A549 (cell line): ENCODE measurements at regions not wholly inside any gene's neighbourhood (a gene's known extent, or its start where the extent isn't known, plus 50 kb on each side); places are given as distances from the start of the nearest gene placed in this dataset.

Experiments used
- ATAC-seq, 2 experiments: fragments of 200-7000 bp in 1 of 2; fragments of >200 bp in 1 of 2; cut with Nextera tagmentation in 1 of 2; cut with Tn5 transposase in 1 of 2; 3 replicates each; pipeline versions ENCODE4 v1.8.0 to v1.9.1; 2018 to 2020; ENCODE audit warnings: mild to moderate bottlenecking in 1 of 2, moderate library complexity in 1 of 2
- CTCF ChIA-PET: fragments of 300-600 bp; sonication (Branson Sonifier 250); formaldehyde crosslinking; extraction: SDS; loops from one replicate; lab custom pipeline; 2021; ENCODE audit warnings: antibody characterized with exemption, inconsistent platforms; lab: Yijun Ruan, JAX
- POLR2A ChIA-PET: fragments of 350-600 bp; formaldehyde crosslinking; extraction: SDS; loops from one replicate; lab custom pipeline; 2021; ENCODE audit warnings: antibody characterized with exemption, inconsistent platforms; lab: Yijun Ruan, JAX
- DNase-seq, 2 experiments: peaks; one replicate each; pipeline versions ENCODE4 v3.0.0 to v3.0.0-alpha.2; 2011 to 2016; ENCODE audit warnings: low read depth in 1 of 2, low spot score in 1 of 2
- FAIRE-seq: peaks from 2 replicates; lab custom pipeline; 2011; peaks lifted over from hg19 to GRCh38; lab: Jason Lieb, UNC
- H3K27ac ChIP-seq, 2 experiments: fragments of >200 bp; sonication (Bioruptor Twin); formaldehyde crosslinking; 3 replicates each; pipeline ENCODE4 v1.5.1; 2016 to 2017
- H3K4me1 ChIP-seq: fragments of >200 bp; sonication (Bioruptor Twin); formaldehyde crosslinking; 3 replicates; pipeline ENCODE4 v1.6.1; 2016
- H3K4me2 ChIP-seq: fragments of >200 bp; sonication (Bioruptor Twin); formaldehyde crosslinking; 3 replicates; pipeline ENCODE4 v1.6.1; 2016
- H3K4me3 ChIP-seq: fragments of >200 bp; sonication (Bioruptor Twin); formaldehyde crosslinking; 3 replicates; pipeline ENCODE4 v1.5.1; 2016
- H3K9me3 ChIP-seq: fragments of >200 bp; sonication (Bioruptor Twin); formaldehyde crosslinking; 3 replicates; pipeline ENCODE4 v1.6.1; 2016
- BHLHE40 ChIP-seq: IDR thresholded peaks from 2 replicates; pipeline ENCODE4 v1.6.1; 2012; ENCODE audit warnings: low read depth, low read length, inconsistent platforms
- CBX2 ChIP-seq: fragments of 200-600 bp; sonication (generic); IDR thresholded peaks from 2 replicates; pipeline ENCODE4 v1.6.1; 2016; ENCODE audit warnings: low read depth, mild to moderate bottlenecking, borderline replicate concordance
- CHD4 ChIP-seq: fragments of 200-600 bp; sonication (generic); IDR thresholded peaks from 2 replicates; pipeline ENCODE4 v1.6.1; 2016; ENCODE audit warnings: antibody characterized with exemption, mild to moderate bottlenecking, borderline replicate concordance
- E2F6 ChIP-seq: IDR thresholded peaks from 2 replicates; pipeline ENCODE4 v1.6.1; 2012; ENCODE audit warnings: low read depth, borderline replicate concordance
- EHF ChIP-seq: fragments of 250-450 bp; sonication (Bioruptor Pico); IDR thresholded peaks from 2 replicates; pipeline ENCODE4 v1.5.0; 2020; ENCODE audit warnings: mild to moderate bottlenecking
- ELK1 ChIP-seq: fragments of 150-350 bp; IDR thresholded peaks from 2 replicates; pipeline ENCODE4 v1.6.1; 2014; ENCODE audit warnings: low read depth, mild to moderate bottlenecking, low read length
- EP300 ChIP-seq, 2 experiments: fragments of >200 bp; sonication (Bioruptor Twin); formaldehyde crosslinking; IDR thresholded peaks; 2 replicates in 1 of 2; 3 replicates in 1 of 2; pipeline ENCODE4 v1.6.1; 2016 to 2017
- FOSB ChIP-seq: fragments of 250-450 bp; sonication (Bioruptor Pico); IDR thresholded peaks from 2 replicates; pipeline ENCODE4 v1.5.0; 2020; ENCODE audit warnings: mild to moderate bottlenecking, moderate library complexity
- FOSL2 ChIP-seq, 2 experiments: fragments of 450-650 bp in 1 of 2; fragments of >200 bp in 1 of 2; sonication (Bioruptor Twin) in 1 of 2; formaldehyde crosslinking; IDR thresholded peaks; 2 replicates each; pipeline versions ENCODE4 v1.5.0 to v1.6.1; 2016 to 2020; ENCODE audit warnings: mild to moderate bottlenecking in 1 of 2, moderate library complexity in 1 of 2
- FOXS1 ChIP-seq: fragments of 250-450 bp; sonication (Bioruptor Pico); IDR thresholded peaks from 2 replicates; pipeline ENCODE4 v1.5.0; 2020; ENCODE audit warnings: mild to moderate bottlenecking, moderate library complexity
- HES2 ChIP-seq: fragments of >200 bp; sonication (Bioruptor Twin); formaldehyde crosslinking; IDR thresholded peaks from 2 replicates; pipeline ENCODE4 v1.6.1; 2016
- HEYL ChIP-seq: fragments of 250-450 bp; sonication (Bioruptor Pico); IDR thresholded peaks from 2 replicates; pipeline ENCODE4 v1.8.0; 2021; ENCODE audit warnings: mild to moderate bottlenecking, moderate library complexity
- HOXB13 ChIP-seq: fragments of 250-450 bp; sonication (Bioruptor Pico); IDR thresholded peaks from 2 replicates; pipeline ENCODE4 v1.5.0; 2020; ENCODE audit warnings: low read depth, mild to moderate bottlenecking, moderate library complexity
- JUN ChIP-seq, 2 experiments: fragments of >200 bp; sonication (Bioruptor Twin); formaldehyde crosslinking; IDR thresholded peaks; 2 replicates in 1 of 2; 3 replicates in 1 of 2; pipeline ENCODE4 v1.6.1; 2016 to 2017
- JUNB ChIP-seq: fragments of >200 bp; sonication (Bioruptor Twin); formaldehyde crosslinking; IDR thresholded peaks from 2 replicates; pipeline ENCODE4 v1.6.1; 2016
- MAFK ChIP-seq: fragments of 450-650 bp; IDR thresholded peaks from 2 replicates; pipeline ENCODE4 v1.6.1; 2014; ENCODE audit not compliant: partially characterized antibody
- MYC ChIP-seq: IDR thresholded peaks from 2 replicates; pipeline ENCODE4 v1.6.1; 2012; ENCODE audit warnings: mild to moderate bottlenecking, inconsistent platforms, low read length, improper control_type of control experiment, borderline replicate concordance
- NFE2L2 ChIP-seq: fragments of 150-350 bp; conservative IDR thresholded peaks from 2 replicates; pipeline ENCODE4 v1.6.1; 2014; ENCODE audit warnings: low read length
- NPAS2 ChIP-seq: fragments of 250-450 bp; sonication (Bioruptor Pico); IDR thresholded peaks from 2 replicates; pipeline ENCODE4 v1.8.0; 2022; ENCODE audit warnings: mild to moderate bottlenecking, moderate library complexity, borderline replicate concordance
- NR3C1 ChIP-seq: fragments of >200 bp; sonication (Bioruptor Twin); formaldehyde crosslinking; IDR thresholded peaks from 3 replicates; pipeline ENCODE4 v1.6.1; 2017
- POLR2AphosphoS2 ChIP-seq: conservative IDR thresholded peaks from 2 replicates; pipeline ENCODE4 v1.6.1; 2012; ENCODE audit warnings: low read length, improper control_type of control experiment, inconsistent platforms
- RFX5 ChIP-seq: fragments of 450-650 bp; IDR thresholded peaks from 2 replicates; pipeline ENCODE4 v1.7.1; 2014; ENCODE audit warnings: antibody characterized with exemption, mild to moderate bottlenecking, moderate library complexity
- RNF2 ChIP-seq: fragments of 200-600 bp; sonication (generic); IDR thresholded peaks from 2 replicates; pipeline ENCODE4 v1.6.1; 2016; ENCODE audit warnings: low read depth, mild to moderate bottlenecking, antibody characterized with exemption, moderate library complexity, borderline replicate concordance
- SREBF2 ChIP-seq: fragments of 450-650 bp; IDR thresholded peaks from 2 replicates; pipeline ENCODE4 v1.6.1; 2014; ENCODE audit warnings: mild to moderate bottlenecking, moderate library complexity
- TFCP2L1 ChIP-seq: fragments of 250-450 bp; sonication (Bioruptor Pico); IDR thresholded peaks from 2 replicates; pipeline ENCODE4 v1.5.0; 2021; ENCODE audit warnings: mild to moderate bottlenecking
- WGBS: methylation state at CpG from one replicate; pipeline ENCODE4 v1.1.6; 2017; ENCODE audit errors: missing lambda C conversion rate; 5-methylcytosine and 5-hydroxymethylcytosine counted together

DNA sequence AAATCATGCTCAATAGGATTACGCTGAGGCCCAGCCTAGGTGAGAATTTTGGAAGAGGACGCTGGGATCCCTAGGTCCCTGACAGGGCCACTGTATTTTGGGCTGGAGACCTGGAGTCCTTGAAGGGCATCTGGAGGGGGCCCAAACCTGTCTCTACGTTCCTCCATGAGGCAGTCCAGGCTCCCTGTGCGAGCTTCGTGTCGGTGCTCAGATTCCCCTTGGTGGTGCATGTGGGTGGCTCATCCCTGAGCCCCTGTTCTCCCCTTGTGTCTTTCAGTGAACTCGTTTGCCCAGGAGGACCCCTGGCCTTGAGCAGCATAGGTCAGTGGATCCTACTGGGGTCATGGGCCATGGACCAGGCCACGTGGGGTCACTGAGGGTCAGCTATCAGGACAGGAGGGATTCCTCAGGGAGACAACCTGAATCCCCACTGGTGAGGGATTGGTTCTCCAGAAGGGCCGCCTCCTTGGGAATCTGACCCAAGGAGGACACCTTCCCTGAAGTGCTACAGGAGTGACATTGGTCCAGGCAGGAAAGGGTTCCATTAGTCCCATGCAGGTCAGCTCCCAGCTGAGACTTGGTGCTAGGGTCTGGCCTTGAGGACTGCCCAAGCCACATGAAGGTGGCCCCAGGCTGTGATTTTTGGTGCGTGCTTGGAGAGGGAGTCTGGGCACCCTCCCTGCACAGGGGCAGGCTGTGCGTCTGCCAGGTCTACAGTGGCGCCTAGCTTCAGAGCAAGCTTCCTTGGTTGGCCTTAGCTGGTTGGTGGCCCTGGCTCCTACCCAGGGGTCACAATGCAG, 229.8 kb downstream of the SNRPN start:
- FAIRE-seq (no peak), DNase-seq (no peak), ATAC-seq (no peak)
- no peak overlapping the region for H3K4me2 ChIP-seq
- 37% methylated on average over 2 of the region's 12 CpGs for WGBS
- ChIA-PET CTCF (no interaction called here), POLR2A (no interaction called here)
- no peak overlapping the region for H3K27ac ChIP-seq
- no peaks in the 10 kb centered on the region for H3K4me1 ChIP-seq
- TF ChIP-seq HES2 (no peak), BHLHE40 (no peak), NPAS2 (CRISPR knock-in tag) (no peak), FOXS1 (CRISPR knock-in tag) (no peak)
- TF ChIP-seq, all 56 proteins: peak for 0
- Histone ChIP-seq H3K9me3 (no peaks in the 10 kb centered on the region; the same call in 2 of the 3 replicates), H3K4me3 (no peak overlapping the region)

- ChIA-PET POLR2A (no interaction called here), CTCF (no interaction called here)
- H3K27ac ChIP-seq: no peak overlapping the region
- 0% methylated on average over 6 of the region's 15 CpGs for WGBS
- FAIRE-seq (no peak), DNase-seq (no peak), ATAC-seq (no peak)
- H3K4me2 ChIP-seq: no peak overlapping the region
- H3K4me1 ChIP-seq: no peaks in the 10 kb centered on the region
- H3K9me3 ChIP-seq: no peaks in the 10 kb centered on the region; the same call in 2 of the 3 replicates
- no peak for TF ChIP-seq HEYL
- TF ChIP-seq RFX5: no peak
- H3K4me3 ChIP-seq: no peak overlapping the region
These were observed 230.4 kb downstream of the SNRPN start for GRCh38 chr15:25185156-25185710.

DNA sequence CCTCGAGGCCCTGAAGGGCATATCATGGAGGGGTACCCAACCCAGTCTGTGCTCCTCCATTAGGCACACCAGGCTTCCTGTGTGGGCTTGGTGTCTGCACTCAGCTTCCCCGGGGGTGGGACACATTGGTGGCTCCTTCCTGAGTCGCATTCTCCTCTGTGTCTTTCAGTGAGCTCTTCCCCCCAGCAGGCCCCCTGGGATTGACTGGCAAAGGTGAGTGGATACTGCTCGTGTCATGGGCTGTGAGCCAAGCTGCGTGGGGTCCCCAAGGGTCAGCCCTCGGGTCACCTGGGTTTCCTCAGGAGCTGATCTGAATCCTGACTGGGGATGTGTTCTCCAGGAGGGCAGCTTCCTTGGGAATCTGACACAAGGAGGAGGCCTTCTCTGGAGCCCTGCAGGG, 231.0 kb downstream of the SNRPN start:
- no peak for FAIRE-seq

GRCh38 chr15:25186411-25186810, 231.6 kb downstream of the SNRPN start:
- WGBS: 16% methylated on average over 4 of the region's 9 CpGs
- H3K4me1 ChIP-seq: no peaks in the 10 kb centered on the region
- H3K9me3 ChIP-seq: no peaks in the 10 kb centered on the region; the same call in 2 of the 3 replicates
- no peak overlapping the region for H3K27ac ChIP-seq
- CTCF ChIA-PET: no interaction called here
- DNase-seq (no peak), FAIRE-seq (no peak), ATAC-seq (no peak)
- H3K4me2 ChIP-seq: no peak overlapping the region
- no peak overlapping the region for H3K4me3 ChIP-seq
- POLR2A ChIA-PET: no interaction called here
- no peak for TF ChIP-seq POLR2AphosphoS2

More for the DNA sequence above, 231.0 kb downstream of the SNRPN start:
- Histone ChIP-seq H3K4me2 (no peak overlapping the region), H3K9me3 (no peaks in the 10 kb centered on the region; the same call in 2 of the 3 replicates), H3K27ac (no peak overlapping the region), H3K4me1 (no peaks in the 10 kb centered on the region), H3K4me3 (no peak overlapping the region)
- ATAC-seq: no peak
- WGBS: 0% methylated on average over 2 of the region's 6 CpGs
- no peak for DNase-seq
- TF ChIP-seq E2F6 (no peak), EHF (no peak), EP300 (IDR thresholded peaks at IDR 0.05) (no peak), FOSB (CRISPR knock-in tag) (no peak), CHD4 (no peak), CBX2 (no peak), MAFK (no peak), MYC (no peak), SREBF2 (no peak), NR3C1 (no peak), HOXB13 (CRISPR knock-in tag) (no peak), ELK1 (no peak), JUN (IDR thresholded peaks at IDR 0.05) (no peak), TFCP2L1 (CRISPR knock-in tag) (no peak), JUNB (no peak), RNF2 (no peak), NFE2L2 (no peak), FOSL2 (IDR thresholded peaks at IDR 0.05) (no peak), FOSL2 (CRISPR knock-in tag; IDR thresholded peaks at IDR 0.05) (no peak)
- ChIA-PET POLR2A (no interaction called here), CTCF (no interaction called here)
